Aorta (tissue), 5 donors: ENCODE measurements at regions not wholly inside any gene's neighbourhood (a gene's known extent, or its start where the extent isn't known, plus 50 kb on each side); places are given as distances from the start of the nearest gene placed in this dataset.
"Not testable (repeated sequence)": the region's sequence is repeated elsewhere in the genome, so short reads cannot be mapped to it uniquely, and the experiment has no call there.

Experiments
- ATAC-seq: fragments of 200-7000 bp; cut with Tn5 transposase; one replicate; pipeline ENCODE4 v1.9.1; 2022; ENCODE audit warnings: moderate library complexity; ENCODE audit not compliant: low FRiP score
- DNase-seq, 2 donors: peaks; one replicate each; pipeline ENCODE4 v3.0.0-alpha.2; 2020
- H3K27ac ChIP-seq, 2 donors: one replicate each; pipeline ENCODE4 v1.5.1; 2013; ENCODE audit warnings: low read length in 2 of 2, mild to moderate bottlenecking in 2 of 2, moderate library complexity in 2 of 2, control low read depth in 1 of 2, inconsistent platforms in 1 of 2, low read depth in 1 of 2
- H3K27me3 ChIP-seq, 2 donors: one replicate each; pipeline ENCODE4 v1.6.1; 2013; ENCODE audit warnings: control low read depth in 1 of 2, low read length in 1 of 2, mild to moderate bottlenecking in 1 of 2, moderate library complexity in 1 of 2; ENCODE audit not compliant: insufficient read depth in 2 of 2, control insufficient read depth in 1 of 2
- H3K36me3 ChIP-seq, 2 donors: one replicate each; pipeline ENCODE4 v1.6.1; 2013; ENCODE audit warnings: control low read depth in 1 of 2, low read length in 1 of 2, mild to moderate bottlenecking in 1 of 2; ENCODE audit not compliant: insufficient read depth in 2 of 2, control insufficient read depth in 1 of 2
- H3K4me1 ChIP-seq, 2 donors: one replicate each; pipeline ENCODE4 v1.6.1; 2013; ENCODE audit warnings: low read length in 2 of 2, control low read depth in 1 of 2, mild to moderate bottlenecking in 1 of 2, moderate library complexity in 1 of 2; ENCODE audit not compliant: insufficient read depth in 2 of 2, control insufficient read depth in 1 of 2
- H3K4me3 ChIP-seq, 2 donors: one replicate each; pipeline ENCODE4 v1.5.1; 2013; ENCODE audit warnings: low read length in 2 of 2, control low read depth in 1 of 2, mild to moderate bottlenecking in 1 of 2
- H3K9me3 ChIP-seq: one replicate; pipeline ENCODE4 v1.6.1; 2013; ENCODE audit warnings: mild to moderate bottlenecking, low read length; ENCODE audit not compliant: control insufficient read depth
- WGBS, 2 donors: extraction: QIAGEN DNeasy Blood & Tissue Kit; methylation state at CpG; one replicate each; pipeline ENCODE4 v1.1.7; 2013; 5-methylcytosine and 5-hydroxymethylcytosine counted together
- intact Hi-C, 2 donors: fragments of 100-400 bp; cut with DNase I; formaldehyde crosslinking; loops; one replicate each; pipeline versions ENCODE4 v1.14.2 to v1.15.0; 2022
- donor health status: healthy with polysubstance abuse.
- donor health status: Bipolar disorder and iron deficiency.
- donor health status: DM: no; HTN: no; CAD: no.
- donor health status: DM: no; HTN: no; CAD: no.
- donor health status: DM: yes; HTN: yes; CAD: no.

- H3K27ac ChIP-seq, H3K9me3 ChIP-seq, H3K36me3 ChIP-seq, H3K4me3 ChIP-seq, H3K4me1 ChIP-seq, intact Hi-C loops, ATAC-seq, H3K27me3 ChIP-seq, DNase-seq: not testable (repeated sequence)
- 83 to 86% methylated on average over 4 to 5 of the region's 5 CpGs for WGBS, 2 donors
Measured at GRCh38 chr1:144537234-144537633, 55.5 kb upstream of the PPIAL4F start.

- H3K27ac ChIP-seq, H3K4me3 ChIP-seq, intact Hi-C loops, H3K27me3 ChIP-seq, DNase-seq, ATAC-seq, H3K36me3 ChIP-seq, H3K4me1 ChIP-seq, H3K9me3 ChIP-seq: not testable (repeated sequence)
- 88 to 97% methylated on average over 6 of the region's 6 CpGs for WGBS, 2 donors
Measured at GRCh38 chr1:144538736-144539135, 54.0 kb upstream of the PPIAL4F start.

- DNase-seq, H3K36me3 ChIP-seq, H3K27ac ChIP-seq, ATAC-seq, H3K9me3 ChIP-seq, intact Hi-C loops, H3K27me3 ChIP-seq, H3K4me3 ChIP-seq, H3K4me1 ChIP-seq: not testable (repeated sequence)
- 73 to 75% methylated on average over 28 to 34 of the region's 37 CpGs for WGBS, 2 donors
Measured at GRCh38 chr1:144539191-144539960, 53.3 kb upstream of the PPIAL4F start.
